NCI-H748 (cell line): ENCODE measurements at regions not wholly inside any gene's neighbourhood (a gene's known extent, or its start where the extent isn't known, plus 50 kb on each side); places are given as distances from the start of the nearest gene placed in this dataset.
A peak's percentile ranks its signal among the peaks of the same experiment; 100 is the strongest.

ENCODE experiments used
- DNase-seq: peaks from one replicate; lab custom pipeline; 2025; ENCODE audit not compliant: unreplicated experiment; lab: John Stamatoyannopoulos, UW

- no peak for DNase-seq
Measured at GRCh38 chr5:158413122-158413680, 554.3 kb upstream of the CLINT1 start.

DNA sequence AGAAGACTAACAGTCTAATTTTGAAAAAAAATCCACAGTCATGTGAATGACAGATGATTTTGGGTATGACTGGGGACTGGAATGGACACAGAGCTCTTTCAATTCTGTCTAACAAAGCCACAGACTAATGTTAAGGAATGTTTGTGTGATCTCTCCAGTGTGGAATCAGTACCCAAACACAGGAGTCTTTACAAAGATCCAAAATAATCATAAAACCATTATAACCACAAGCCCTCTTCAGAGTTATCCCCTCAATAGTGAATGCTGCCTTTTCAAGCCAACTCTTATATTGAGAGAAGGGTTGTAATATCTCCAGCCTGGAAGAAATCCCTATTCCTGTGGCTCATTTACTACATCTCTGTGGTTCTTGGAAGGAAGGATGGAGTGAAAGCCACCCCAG lies 552.0 kb upstream of the CLINT1 start:
- no peak for DNase-seq

GRCh38 chr5:158409507-158409906 lies 550.6 kb upstream of the CLINT1 start:
- DNase-seq, result no peak

DNA sequence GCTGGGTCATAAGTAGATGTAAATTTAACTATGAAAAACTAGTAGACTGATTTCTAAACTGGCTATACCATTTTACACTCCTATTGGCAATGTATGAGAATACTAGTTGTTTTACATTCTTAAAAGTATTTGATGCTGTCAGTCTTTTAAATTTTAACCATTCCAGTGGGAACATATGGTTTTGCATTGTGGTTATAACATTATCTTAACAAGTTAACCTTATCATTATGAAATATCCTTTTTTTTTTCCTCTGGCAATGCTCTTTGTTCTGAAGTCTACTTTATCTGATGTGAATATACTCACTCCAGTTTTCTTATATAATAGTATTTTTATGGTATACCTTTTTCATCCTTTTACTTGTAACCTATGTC lies 548.9 kb upstream of the CLINT1 start:
- DNase-seq, result no peak

DNA sequence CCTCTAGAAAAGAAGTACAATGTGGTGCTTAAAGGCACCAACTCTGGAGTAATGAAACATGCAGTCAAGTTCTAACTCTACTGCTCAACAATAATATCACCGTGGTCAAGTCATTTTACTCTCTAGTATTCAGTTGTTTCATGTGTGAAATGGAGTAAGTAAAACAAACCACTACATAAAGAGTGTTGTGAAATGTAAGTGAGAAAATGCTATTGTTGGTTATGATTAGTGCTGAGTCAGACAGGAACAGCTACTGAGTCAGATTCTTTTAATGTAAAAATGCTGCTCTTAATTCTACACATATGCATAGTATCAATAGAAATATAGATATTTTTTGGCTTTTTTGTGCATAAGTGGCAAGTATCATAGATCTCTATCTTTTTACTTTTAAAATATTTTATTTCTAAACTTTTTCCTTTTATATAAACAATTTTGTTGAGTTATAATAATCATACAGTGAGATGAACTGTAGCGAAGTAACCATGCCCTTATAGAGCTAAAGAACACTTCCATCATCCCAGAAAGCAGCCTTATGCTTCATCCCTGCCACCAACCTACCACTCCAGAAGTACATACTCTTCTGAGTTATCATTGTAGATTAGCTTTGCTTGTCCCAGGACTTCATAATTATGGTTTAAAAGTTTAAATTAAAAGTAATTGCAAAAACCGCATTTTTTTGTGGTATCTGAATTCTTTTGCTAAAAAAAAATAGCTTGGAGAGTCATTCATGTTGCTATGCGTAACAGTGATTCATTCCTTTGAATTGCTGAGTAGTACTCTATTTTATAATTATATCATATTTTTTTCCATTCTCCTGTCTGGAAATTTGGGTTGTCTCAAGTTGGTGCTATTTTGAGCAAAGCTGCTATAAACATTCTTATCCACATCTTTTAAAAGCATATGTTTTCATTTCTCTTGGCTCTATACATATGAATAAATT lies 548.2 kb upstream of the CLINT1 start:
- no peak for DNase-seq

DNA sequence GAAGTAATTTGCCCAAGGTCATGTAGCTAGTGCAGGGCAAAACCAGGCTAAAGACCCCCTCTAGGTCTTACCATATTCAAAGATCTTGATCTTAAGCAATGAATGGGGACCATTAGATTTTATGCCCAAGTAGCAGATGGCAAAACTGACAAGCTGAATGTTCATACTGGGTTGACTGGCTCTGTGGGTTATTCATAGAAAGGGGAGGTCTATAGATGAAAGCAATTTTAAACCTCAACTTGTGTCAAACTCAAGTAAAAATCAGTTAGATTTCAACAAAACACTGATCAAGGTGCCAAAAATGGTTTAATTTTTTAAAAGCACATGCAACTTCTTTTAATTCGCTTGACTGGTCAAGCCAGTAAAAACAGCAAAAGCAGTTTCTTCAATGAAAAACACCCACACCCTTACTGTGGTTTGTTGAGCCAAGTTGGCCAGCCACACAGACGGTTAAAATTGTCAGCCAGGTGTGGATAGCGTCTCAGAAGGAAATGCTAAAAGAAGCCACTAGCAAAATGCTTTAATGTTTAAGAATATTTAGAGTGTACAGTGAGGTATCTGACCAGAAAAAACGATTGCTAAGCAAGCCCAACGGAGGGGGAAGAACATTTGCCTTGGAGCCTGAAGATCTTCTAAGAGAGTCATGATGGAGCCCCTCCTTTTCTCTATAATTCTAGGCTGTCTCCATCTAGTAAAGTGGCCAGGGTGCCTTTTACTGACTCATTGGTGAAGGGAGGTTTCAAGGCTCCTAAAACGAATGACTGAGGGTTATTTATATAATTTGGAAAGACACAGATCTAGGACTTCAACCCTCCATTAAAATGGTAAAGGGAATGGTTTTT lies 539.6 kb upstream of the CLINT1 start:
- no peak for DNase-seq

GRCh38 chr5:158397278-158397677 lies 538.3 kb upstream of the CLINT1 start:
- DNase-seq, result no peak

GRCh38 chr5:158394102-158394501 lies 535.2 kb upstream of the CLINT1 start:
- no peak for DNase-seq

GRCh38 chr5:158393457-158393856 lies 534.5 kb upstream of the CLINT1 start:
- no peak for DNase-seq

DNA sequence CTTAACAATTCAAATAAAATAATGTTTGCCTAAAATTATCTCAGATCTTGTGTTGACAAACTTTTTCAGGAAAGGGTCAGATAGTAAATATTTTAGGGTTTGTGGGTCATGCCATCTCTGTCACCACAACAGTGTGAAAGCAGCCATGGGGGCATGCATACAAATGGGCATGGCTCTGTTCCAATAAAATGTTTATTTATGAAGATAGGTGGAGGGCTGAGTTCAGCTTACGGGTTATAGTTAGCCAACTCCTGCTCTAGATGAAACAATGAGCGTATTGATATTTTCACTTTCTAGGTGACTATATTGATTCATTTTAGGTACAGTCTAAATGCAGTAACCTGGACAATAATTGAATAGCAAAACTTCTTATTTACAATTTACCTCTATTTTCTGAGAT lies 533.8 kb upstream of the CLINT1 start:
- peak; percentile 5 for DNase-seq

- no peak for DNase-seq
Measured at GRCh38 chr5:158390577-158390976, 531.6 kb upstream of the CLINT1 start.

DNA sequence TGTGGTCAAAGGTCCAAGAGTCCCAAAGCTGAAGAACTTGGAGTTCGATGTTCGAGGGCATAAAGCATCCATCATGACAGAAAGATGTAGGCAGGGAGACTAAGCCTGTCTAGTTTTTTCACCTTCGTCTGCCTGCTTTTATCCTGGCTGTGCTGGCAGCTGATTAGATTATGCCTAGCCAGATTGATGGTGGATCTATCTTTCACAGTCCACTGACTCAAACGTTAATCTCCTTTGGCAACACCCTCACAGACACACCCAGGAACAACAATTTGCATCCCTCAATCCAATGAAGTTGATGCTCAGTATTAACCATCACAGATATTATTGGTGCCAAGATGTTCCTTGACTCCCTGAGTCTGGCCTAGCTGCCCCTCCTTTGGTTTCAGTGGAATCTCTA lies 530.8 kb upstream of the CLINT1 start:
- no peak for DNase-seq

- no peak for DNase-seq
Measured at GRCh38 chr5:158388021-158388420, 529.1 kb upstream of the CLINT1 start.

GRCh38 chr5:158387499-158387898 lies 528.6 kb upstream of the CLINT1 start:
- DNase-seq, result no peak

DNA sequence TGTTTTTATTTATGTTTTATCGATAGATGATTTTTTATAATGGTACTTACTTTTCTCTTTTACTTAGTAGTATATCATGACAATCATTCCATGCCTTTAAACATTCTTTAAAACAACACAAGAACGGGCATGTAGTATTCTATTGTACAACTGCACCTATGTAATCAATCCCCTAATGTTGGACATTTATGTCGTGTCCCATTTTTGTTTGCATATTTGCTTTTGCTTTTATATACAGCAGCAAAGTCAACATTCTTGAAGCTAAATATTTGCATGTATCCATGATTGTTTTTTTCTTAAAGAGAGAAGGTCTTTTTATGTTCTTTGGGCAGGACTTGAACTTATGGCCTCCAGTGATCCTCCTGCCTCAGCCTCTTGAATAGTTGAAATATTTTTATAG lies 527.0 kb upstream of the CLINT1 start:
- DNase-seq, result no peak

DNA sequence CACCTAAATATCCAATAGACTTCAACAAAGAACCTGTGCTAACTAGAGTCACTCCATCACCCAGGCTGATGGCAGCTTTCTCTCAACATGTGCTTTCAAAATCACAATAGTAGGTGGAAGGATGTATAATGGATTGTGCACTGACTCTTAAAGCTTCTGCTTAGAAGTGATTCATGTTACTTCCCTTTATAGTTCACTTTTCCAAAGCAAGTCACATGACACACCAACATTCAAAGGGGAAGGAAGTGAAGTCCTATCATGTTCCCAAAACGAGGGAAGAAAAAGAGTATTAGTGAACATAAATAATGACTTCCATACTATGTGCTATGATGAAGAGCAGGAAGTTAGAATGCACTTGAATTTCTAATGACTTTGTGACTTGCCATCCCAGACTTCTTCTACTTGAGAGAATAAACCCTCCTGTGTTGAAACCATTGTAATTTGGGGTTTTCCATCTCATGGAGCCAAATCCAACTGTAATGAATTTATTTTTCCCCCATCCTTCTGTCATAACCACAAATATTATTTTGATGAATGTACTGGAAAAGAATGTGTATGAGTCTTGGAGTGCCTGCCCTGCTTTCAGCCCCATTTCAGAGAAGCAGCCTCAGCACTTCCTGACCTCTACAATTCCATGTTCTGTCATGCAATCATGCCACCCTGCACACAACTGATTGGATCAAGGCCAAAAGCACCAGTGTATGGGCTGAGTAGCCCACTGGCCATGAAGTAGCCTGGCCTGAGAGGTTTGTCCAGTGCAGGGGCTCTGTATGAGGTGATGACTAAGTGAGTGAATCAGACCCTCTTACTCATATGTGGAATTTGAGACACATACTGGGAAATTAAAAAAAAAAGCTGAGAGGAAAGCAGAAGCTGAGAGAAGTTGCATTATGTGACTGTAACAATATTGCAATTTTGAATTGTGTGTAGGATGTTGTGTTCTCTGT lies 525.9 kb upstream of the CLINT1 start:
- no peak for DNase-seq

DNA sequence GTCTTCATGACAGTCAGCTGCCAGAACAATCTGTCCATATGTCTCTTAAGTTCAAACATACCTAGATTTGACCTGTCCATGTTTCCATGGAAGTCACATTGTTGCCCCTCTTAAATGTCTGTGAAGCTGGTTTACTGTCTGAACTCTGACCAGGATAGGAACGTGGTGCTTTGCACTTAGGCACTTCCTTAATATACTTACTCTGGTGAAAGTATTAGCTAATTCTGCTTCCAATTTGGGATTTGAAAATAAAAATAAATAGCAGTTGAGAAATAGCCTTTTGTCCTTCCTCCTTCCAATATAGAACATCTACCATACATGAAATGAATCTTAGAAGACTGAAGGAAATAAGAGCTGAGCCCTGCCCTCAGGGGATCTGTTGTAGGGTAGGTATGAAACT lies 524.5 kb upstream of the CLINT1 start:
- DNase-seq, result no peak

DNA sequence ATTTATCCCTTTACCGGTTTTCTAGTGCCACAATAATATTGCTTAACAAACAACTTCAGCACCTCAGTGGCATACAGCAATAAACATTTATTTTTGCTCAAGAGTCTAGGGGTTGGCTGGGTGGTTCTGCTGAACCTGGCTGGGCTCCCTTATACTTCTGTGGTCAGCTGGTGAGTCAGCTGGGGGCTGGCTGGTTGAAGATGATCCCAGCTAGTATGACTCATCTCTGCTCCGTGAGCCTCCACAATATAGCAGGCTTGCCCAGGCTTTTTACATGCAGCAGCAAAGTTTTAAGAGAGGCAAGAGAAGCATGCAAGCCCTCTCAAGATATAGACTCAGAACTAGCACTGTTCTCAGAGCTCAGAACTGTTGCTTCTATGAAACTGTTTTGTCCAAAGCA lies 523.5 kb upstream of the CLINT1 start:
- DNase-seq, result no peak

GRCh38 chr5:158381614-158382160 lies 522.7 kb upstream of the CLINT1 start:
- DNase-seq, result no peak

- DNase-seq, result no peak
Measured at GRCh38 chr5:158380661-158381060, 521.7 kb upstream of the CLINT1 start.
